ENCODE measurements at regions not wholly inside any gene's neighbourhood (a gene's known extent, or its start where the extent isn't known, plus 50 kb on each side); places are given as distances from the start of the nearest gene placed in this dataset.

GRCh38 chr2:41597680-41598079 lies 450.1 kb upstream of the PKDCC start:
- DNase-seq (ENCODE audit: low read depth), result no peak

GRCh38 chr2:41598161-41598894 lies 449.5 kb upstream of the PKDCC start:
- DNase-seq (ENCODE audit: low read depth), result no peak

GRCh38 chr2:41600460-41600859 lies 447.4 kb upstream of the PKDCC start:
- no peak for DNase-seq (ENCODE audit: low read depth)

- no peak for DNase-seq (ENCODE audit: low read depth)
Observed at GRCh38 chr2:41602341-41602740, 445.5 kb upstream of the PKDCC start.

- DNase-seq (ENCODE audit: low read depth), result no peak
Observed at GRCh38 chr2:41605311-41605710, 442.5 kb upstream of the PKDCC start.

GRCh38 chr2:41605914-41606313 lies 441.9 kb upstream of the PKDCC start:
- DNase-seq (ENCODE audit: low read depth), result no peak

- DNase-seq (ENCODE audit: low read depth), result no peak
Observed at GRCh38 chr2:41610501-41611190, 437.2 kb upstream of the PKDCC start.

GRCh38 chr2:41618754-41619153 lies 429.1 kb upstream of the PKDCC start:
- no peak for DNase-seq (ENCODE audit: low read depth)

GRCh38 chr2:41621095-41621494 lies 426.7 kb upstream of the PKDCC start:
- no peak for DNase-seq (ENCODE audit: low read depth)

- no peak for DNase-seq (ENCODE audit: low read depth)
Observed at GRCh38 chr2:41621563-41621962, 426.3 kb upstream of the PKDCC start.

- DNase-seq (ENCODE audit: low read depth), result no peak
Observed at GRCh38 chr2:41622301-41622700, 425.5 kb upstream of the PKDCC start.

- no peak for DNase-seq (ENCODE audit: low read depth)
Observed at GRCh38 chr2:41626936-41627335, 420.9 kb upstream of the PKDCC start.

GRCh38 chr2:41634686-41635085 lies 413.1 kb upstream of the PKDCC start:
- DNase-seq (ENCODE audit: low read depth), result no peak

GRCh38 chr2:41644936-41645335 lies 402.9 kb upstream of the PKDCC start:
- no peak for DNase-seq (ENCODE audit: low read depth)

GRCh38 chr2:41647468-41648050 lies 400.3 kb upstream of the PKDCC start:
- DNase-seq (ENCODE audit: low read depth), result no peak

- DNase-seq (ENCODE audit: low read depth), result no peak
Observed at GRCh38 chr2:41657226-41657625, 390.6 kb upstream of the PKDCC start.

GRCh38 chr2:41659758-41660157 lies 388.1 kb upstream of the PKDCC start:
- no peak for DNase-seq (ENCODE audit: low read depth)

- DNase-seq (ENCODE audit: low read depth), result no peak
Observed at GRCh38 chr2:41662461-41662860, 385.4 kb upstream of the PKDCC start.

- DNase-seq (ENCODE audit: low read depth), result no peak
Observed at GRCh38 chr2:41663056-41663455, 384.8 kb upstream of the PKDCC start.

- DNase-seq (ENCODE audit: low read depth), result no peak
Observed at GRCh38 chr2:41668529-41668928, 379.3 kb upstream of the PKDCC start.

GRCh38 chr2:41678639-41679038 lies 369.2 kb upstream of the PKDCC start:
- no peak for DNase-seq (ENCODE audit: low read depth)

- no peak for DNase-seq (ENCODE audit: low read depth)
Observed at GRCh38 chr2:41686156-41686555, 361.7 kb upstream of the PKDCC start.

- DNase-seq (ENCODE audit: low read depth), result no peak
Observed at GRCh38 chr2:41691561-41691960, 356.3 kb upstream of the PKDCC start.

Data from amniotic epithelial cell (primary cell).